HCT116 (cell line): ENCODE measurements at regions not wholly inside any gene's neighbourhood (a gene's known extent, or its start where the extent isn't known, plus 50 kb on each side); places are given as distances from the start of the nearest gene placed in this dataset.

Experiments used
- ATAC-seq: fragments of 200-7000 bp; cut with Tn5 transposase; 2 replicates; pipeline ENCODE4 v1.9.1; 2020; ENCODE audit warnings: mild to moderate bottlenecking, moderate library complexity
- BruUV-seq: library from RNA; stranded (reverse); fragments of 400-500 nt; replicated peaks from 2 replicates; lab custom pipeline; 2021; lab: Mats Ljungman, UMichigan
- CTCF ChIA-PET: fragments of 300-600 bp; sonication (Branson Sonifier 250); formaldehyde crosslinking; loops from one replicate; lab custom pipeline; 2021; ENCODE audit warnings: antibody characterized with exemption; lab: Charles Lee
- POLR2A ChIA-PET: fragments of 300-600, 350-600 bp; sonication (Branson Sonifier 250); formaldehyde crosslinking; loops from one replicate; lab custom pipeline; 2021; ENCODE audit warnings: antibody characterized with exemption; lab: Charles Lee
- RAD21 ChIA-PET, 2 experiments: fragments of 300-600 bp; sonication (Branson Sonifier 250); formaldehyde crosslinking; loops; one replicate each; lab custom pipeline; 2023; ENCODE audit warnings: low total read pairs in 2 of 2; ENCODE audit not compliant: uncharacterized antibody in 2 of 2, unreplicated experiment in 2 of 2, low non-redundant PET in 1 of 2; lab: Charles Lee
- DNase-seq: peaks from one replicate; pipeline ENCODE4 v3.0.0-alpha.2; 2010; ENCODE audit warnings: low read depth, low spot score
- H2AFZ ChIP-seq: fragments of 200-600 bp; shearing (Covaris generic), sonication (generic); 2 replicates; pipeline ENCODE4 v1.6.1; 2017; ENCODE audit warnings: low read depth, mixed run types, mixed read lengths, antibody characterized with exemption, low read length; ENCODE audit not compliant: poor library complexity, severe bottlenecking
- H3K27ac ChIP-seq: 2 replicates; pipeline ENCODE4 v1.5.1; 2012; ENCODE audit warnings: low read depth, low read length
- H3K27me3 ChIP-seq: fragments of 200-600 bp; sonication (generic); 2 replicates; pipeline ENCODE4 v1.6.1; 2016; ENCODE audit warnings: mixed run types, low read length, mixed read lengths; ENCODE audit not compliant: insufficient read depth
- H3K36me3 ChIP-seq, 2 experiments: fragments of 200-500 bp in 1 of 2; fragments of 200-600 bp in 1 of 2; sonication (Bioruptor generic) in 1 of 2; sonication (generic) in 1 of 2; 2 replicates each; pipeline versions ENCODE4 v1.5.1 to v1.6.1; 2014 to 2016; ENCODE audit warnings: low read length in 2 of 2, inconsistent platforms in 1 of 2, mixed read lengths in 1 of 2, mixed run types in 1 of 2; ENCODE audit not compliant: insufficient read depth in 2 of 2, control insufficient read depth in 1 of 2
- H3K4me1 ChIP-seq, 2 experiments: fragments of 200-600 bp in 1 of 2; sonication (generic) in 1 of 2; 2 replicates each; pipeline versions ENCODE4 v1.5.1 to v1.6.1; 2012 to 2017; ENCODE audit warnings: low read length in 2 of 2, inconsistent platforms in 1 of 2, mild to moderate bottlenecking in 1 of 2, mixed read lengths in 1 of 2, mixed run types in 1 of 2, moderate library complexity in 1 of 2; ENCODE audit not compliant: insufficient read depth in 2 of 2, control insufficient read depth in 1 of 2
- H3K4me2 ChIP-seq: fragments of 200-600 bp; sonication (generic); 2 replicates; pipeline ENCODE4 v1.6.1; 2017; ENCODE audit warnings: mixed run types, low read length, mixed read lengths
- H3K4me3 ChIP-seq, 2 experiments: fragments of 200-600 bp in 1 of 2; sonication (generic) in 1 of 2; replicated peaks in 1 of 2; 2 replicates each; pipeline ENCODE4 v1.5.1; 2011 to 2016; ENCODE audit warnings: low read length in 2 of 2, control low read depth in 1 of 2, low read depth in 1 of 2, mild to moderate bottlenecking in 1 of 2, mixed read lengths in 1 of 2, mixed run types in 1 of 2
- H3K79me2 ChIP-seq: fragments of 200-600 bp; sonication (generic); 2 replicates; pipeline ENCODE4 v1.6.1; 2017; ENCODE audit warnings: mild to moderate bottlenecking, mixed run types, low read length, moderate library complexity, mixed read lengths; ENCODE audit not compliant: insufficient read depth
- H3K9ac ChIP-seq: fragments of 200-600 bp; sonication (generic); 2 replicates; pipeline ENCODE4 v1.6.1; 2016; ENCODE audit warnings: low read length, mixed read lengths
- H3K9me2 ChIP-seq: fragments of 200-600 bp; sonication (generic), shearing (Covaris generic); 2 replicates; pipeline ENCODE4 v1.6.1; 2017; ENCODE audit warnings: mixed run types, mild to moderate bottlenecking, moderate library complexity; ENCODE audit not compliant: insufficient read depth
- H3K9me3 ChIP-seq, 2 experiments: fragments of 200-500 bp in 1 of 2; fragments of 200-600 bp in 1 of 2; sonication (Bioruptor generic) in 1 of 2; sonication (generic) in 1 of 2; 2 replicates each; pipeline ENCODE4 v1.6.1; 2014 to 2017; ENCODE audit warnings: low read length in 2 of 2, mixed read lengths in 2 of 2, inconsistent platforms in 1 of 2, low read depth in 1 of 2, mild to moderate bottlenecking in 1 of 2, mixed run types in 1 of 2, moderate library complexity in 1 of 2; ENCODE audit not compliant: control insufficient read depth in 1 of 2, insufficient read depth in 1 of 2
- H4K20me1 ChIP-seq: fragments of 200-600 bp; sonication (generic), shearing (Covaris generic); 2 replicates; pipeline ENCODE4 v1.6.1; 2017; ENCODE audit warnings: mixed run types, mild to moderate bottlenecking, moderate library complexity; ENCODE audit not compliant: insufficient read depth
- ATF3 ChIP-seq: IDR thresholded peaks from 2 replicates; pipeline ENCODE4 v1.6.1; 2012
- CBX3 ChIP-seq: IDR thresholded peaks from 2 replicates; pipeline ENCODE4 v1.6.1; 2012; ENCODE audit warnings: low read depth
- CEBPB ChIP-seq: IDR thresholded peaks from 2 replicates; pipeline ENCODE4 v1.6.1; 2012; ENCODE audit warnings: low read depth
- CTCF ChIP-seq, 3 experiments: fragments of 200-600 bp in 1 of 3; sonication (generic) in 1 of 3; IDR thresholded peaks in 2 of 3; conservative IDR thresholded peaks in 1 of 3; 2 replicates each; pipeline ENCODE4 v1.5.1; 2012 to 2017; ENCODE audit warnings: low read depth in 2 of 3, low read length in 2 of 3, antibody characterized with exemption in 1 of 3, borderline replicate concordance in 1 of 3, control low read depth in 1 of 3, mild to moderate bottlenecking in 1 of 3, mixed read lengths in 1 of 3, mixed run types in 1 of 3, moderate library complexity in 1 of 3; ENCODE audit not compliant: insufficient read depth in 1 of 3
- EGR1 ChIP-seq: IDR thresholded peaks from 2 replicates; pipeline ENCODE4 v1.6.1; 2012; ENCODE audit warnings: low read depth
- EZH2 ChIP-seq: fragments of 200-600 bp; sonication (generic); IDR thresholded peaks from 2 replicates; pipeline ENCODE4 v1.6.1; 2017; ENCODE audit warnings: antibody characterized with exemption, mixed run types
- EZH2phosphoT487 ChIP-seq: fragments of 200-600 bp; IDR thresholded peaks from 2 replicates; pipeline ENCODE4 v1.6.1; 2018; ENCODE audit warnings: antibody characterized with exemption, borderline replicate concordance
- FOSL1 ChIP-seq: IDR thresholded peaks from 2 replicates; pipeline ENCODE4 v1.6.1; 2012; ENCODE audit warnings: low read depth
- JUND ChIP-seq: IDR thresholded peaks from 2 replicates; pipeline ENCODE4 v1.6.1; 2012
- MAX ChIP-seq: IDR thresholded peaks from 2 replicates; pipeline ENCODE4 v1.6.1; 2012
- POLR2A ChIP-seq: IDR thresholded peaks from 2 replicates; pipeline ENCODE4 v1.7.0; 2011; ENCODE audit warnings: borderline replicate concordance; ENCODE audit not compliant: insufficient read depth, insufficient read length; ENCODE audit errors: extremely low read depth
- RAD21 ChIP-seq: IDR thresholded peaks from 2 replicates; pipeline ENCODE4 v1.6.1; 2012; ENCODE audit warnings: low read depth, mild to moderate bottlenecking
- SP1 ChIP-seq: IDR thresholded peaks from 2 replicates; pipeline ENCODE4 v1.6.1; 2012; ENCODE audit warnings: low read depth
- SRF ChIP-seq: IDR thresholded peaks from 2 replicates; pipeline ENCODE4 v1.6.1; 2012; ENCODE audit warnings: low read depth
- TCF7L2 ChIP-seq: IDR thresholded peaks from 2 replicates; pipeline ENCODE4 v1.7.0; 2011; ENCODE audit warnings: borderline replicate concordance, inconsistent platforms; ENCODE audit not compliant: insufficient read depth, insufficient read length; ENCODE audit errors: extremely low read depth
- ZBTB33 ChIP-seq: IDR thresholded peaks from 2 replicates; pipeline ENCODE4 v1.6.1; 2011; ENCODE audit warnings: mild to moderate bottlenecking, low read length, moderate library complexity; ENCODE audit not compliant: insufficient replicate concordance; ENCODE audit errors: extremely low read depth
- ZFX ChIP-seq: fragments of 450-650 bp; IDR thresholded peaks from 2 replicates; pipeline ENCODE4 v1.6.1; 2017
- ZNF274 ChIP-seq: fragments of 200-500 bp; sonication (Bioruptor generic); IDR thresholded peaks from 2 replicates; pipeline ENCODE4 v1.6.1; 2014; ENCODE audit warnings: mild to moderate bottlenecking, low read depth, low read length, inconsistent platforms
- intact Hi-C: fragments of 100-400 bp; cut with micrococcal nuclease; formaldehyde crosslinking; loops from 2 replicates; pipeline ENCODE4 v1.10.0; 2022
- TF ChIP-seq, protein P1 (sequence below): IDR thresholded peaks from 2 replicates; pipeline ENCODE4 v1.6.1; 2012; ENCODE audit warnings: low read depth

DNA sequence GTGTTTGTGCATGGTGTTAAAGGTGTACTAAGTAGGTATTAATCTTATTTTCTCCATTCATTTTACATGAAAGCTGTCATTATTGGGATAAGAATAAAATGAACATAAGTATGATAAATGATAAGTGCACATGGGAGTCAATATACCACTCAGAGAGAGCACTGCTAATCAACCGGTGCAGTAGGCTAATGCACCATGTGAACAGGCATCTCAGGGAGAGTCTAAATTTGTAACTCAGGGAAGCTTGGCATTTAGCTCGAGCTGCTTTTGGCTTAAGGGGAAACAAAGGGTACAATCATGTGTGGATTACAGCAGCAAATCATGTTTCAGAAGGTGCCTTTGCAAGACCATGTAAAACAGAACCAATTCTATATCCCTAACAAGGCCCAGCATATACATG is 127.4 kb downstream of the MGST1 start:
- BruUV-seq, result no TSS peak
- ChIA-PET POLR2A (no interaction called here), RAD21 (no interaction called here), CTCF (no interaction called here)
- no peaks in the 10 kb centered on the region for H3K27me3 ChIP-seq
- H3K27ac ChIP-seq, result no peak overlapping the region
- no peaks in the 10 kb centered on the region for H3K9me3 ChIP-seq
- no peaks in the 10 kb centered on the region for H4K20me1 ChIP-seq
- H3K9ac ChIP-seq, result no peak overlapping the region
- no peaks in the 10 kb centered on the region for H3K79me2 ChIP-seq
- H2AFZ ChIP-seq, result no peak overlapping the region
- TF ChIP-seq SRF (no peak), CEBPB (no peak), MAX (no peak), ZBTB33 (no peak), CBX3 (no peak), TCF7L2 (no peak), FOSL1 (no peak), ZFX (no peak), JUND (no peak), EGR1 (no peak), RAD21 (no peak), EZH2 (no peak), POLR2A (no peak), EZH2phosphoT487 (no peak), SP1 (no peak), ATF3 (no peak), CTCF (IDR thresholded peaks at IDR 0.05 in 2 of 3, conservative IDR thresholded peaks at IDR 0.05 in 1 of 3; ENCODE audit: borderline replicate concordance in 1 of 3, insufficient read depth in 1 of 3, low read depth in 2 of 3, low read length in 2 of 3) (no peak), ZNF274 (no peak)
- TF ChIP-seq, protein P1, sequence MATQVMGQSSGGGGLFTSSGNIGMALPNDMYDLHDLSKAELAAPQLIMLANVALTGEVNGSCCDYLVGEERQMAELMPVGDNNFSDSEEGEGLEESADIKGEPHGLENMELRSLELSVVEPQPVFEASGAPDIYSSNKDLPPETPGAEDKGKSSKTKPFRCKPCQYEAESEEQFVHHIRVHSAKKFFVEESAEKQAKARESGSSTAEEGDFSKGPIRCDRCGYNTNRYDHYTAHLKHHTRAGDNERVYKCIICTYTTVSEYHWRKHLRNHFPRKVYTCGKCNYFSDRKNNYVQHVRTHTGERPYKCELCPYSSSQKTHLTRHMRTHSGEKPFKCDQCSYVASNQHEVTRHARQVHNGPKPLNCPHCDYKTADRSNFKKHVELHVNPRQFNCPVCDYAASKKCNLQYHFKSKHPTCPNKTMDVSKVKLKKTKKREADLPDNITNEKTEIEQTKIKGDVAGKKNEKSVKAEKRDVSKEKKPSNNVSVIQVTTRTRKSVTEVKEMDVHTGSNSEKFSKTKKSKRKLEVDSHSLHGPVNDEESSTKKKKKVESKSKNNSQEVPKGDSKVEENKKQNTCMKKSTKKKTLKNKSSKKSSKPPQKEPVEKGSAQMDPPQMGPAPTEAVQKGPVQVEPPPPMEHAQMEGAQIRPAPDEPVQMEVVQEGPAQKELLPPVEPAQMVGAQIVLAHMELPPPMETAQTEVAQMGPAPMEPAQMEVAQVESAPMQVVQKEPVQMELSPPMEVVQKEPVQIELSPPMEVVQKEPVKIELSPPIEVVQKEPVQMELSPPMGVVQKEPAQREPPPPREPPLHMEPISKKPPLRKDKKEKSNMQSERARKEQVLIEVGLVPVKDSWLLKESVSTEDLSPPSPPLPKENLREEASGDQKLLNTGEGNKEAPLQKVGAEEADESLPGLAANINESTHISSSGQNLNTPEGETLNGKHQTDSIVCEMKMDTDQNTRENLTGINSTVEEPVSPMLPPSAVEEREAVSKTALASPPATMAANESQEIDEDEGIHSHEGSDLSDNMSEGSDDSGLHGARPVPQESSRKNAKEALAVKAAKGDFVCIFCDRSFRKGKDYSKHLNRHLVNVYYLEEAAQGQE, result no peak
- no peaks in the 10 kb centered on the region for H3K4me1 ChIP-seq
- no peak overlapping the region for H3K4me2 ChIP-seq
- H3K9me2 ChIP-seq, result no peaks in the 10 kb centered on the region
- no peak overlapping the region for H3K4me3 ChIP-seq
- no peaks in the 10 kb centered on the region for H3K36me3 ChIP-seq
- DNase-seq, result no peak
- ATAC-seq, result no peak
- intact Hi-C loops, result no loop called here
